HCT116 (cell line): ENCODE measurements at regions not wholly inside any gene's neighbourhood (a gene's known extent, or its start where the extent isn't known, plus 50 kb on each side); places are given as distances from the start of the nearest gene placed in this dataset.

ENCODE experiments used
- ATAC-seq: fragments of 200-7000 bp; cut with Tn5 transposase; 2 replicates; pipeline ENCODE4 v1.9.1; 2020; ENCODE audit warnings: mild to moderate bottlenecking, moderate library complexity
- BruUV-seq: library from RNA; stranded (reverse); fragments of 400-500 nt; replicated peaks from 2 replicates; lab custom pipeline; 2021; lab: Mats Ljungman, UMichigan
- CTCF ChIA-PET: fragments of 300-600 bp; sonication (Branson Sonifier 250); formaldehyde crosslinking; loops from one replicate; lab custom pipeline; 2021; ENCODE audit warnings: antibody characterized with exemption; lab: Charles Lee
- POLR2A ChIA-PET: fragments of 300-600, 350-600 bp; sonication (Branson Sonifier 250); formaldehyde crosslinking; loops from one replicate; lab custom pipeline; 2021; ENCODE audit warnings: antibody characterized with exemption; lab: Charles Lee
- RAD21 ChIA-PET, 2 experiments: fragments of 300-600 bp; sonication (Branson Sonifier 250); formaldehyde crosslinking; loops; one replicate each; lab custom pipeline; 2023; ENCODE audit warnings: low total read pairs in 2 of 2; ENCODE audit not compliant: uncharacterized antibody in 2 of 2, unreplicated experiment in 2 of 2, low non-redundant PET in 1 of 2; lab: Charles Lee
- DNase-seq: peaks from one replicate; pipeline ENCODE4 v3.0.0-alpha.2; 2010; ENCODE audit warnings: low read depth, low spot score
- H2AFZ ChIP-seq: fragments of 200-600 bp; shearing (Covaris generic), sonication (generic); 2 replicates; pipeline ENCODE4 v1.6.1; 2017; ENCODE audit warnings: low read depth, mixed run types, mixed read lengths, antibody characterized with exemption, low read length; ENCODE audit not compliant: poor library complexity, severe bottlenecking
- H3K27ac ChIP-seq: 2 replicates; pipeline ENCODE4 v1.5.1; 2012; ENCODE audit warnings: low read depth, low read length
- H3K27me3 ChIP-seq: fragments of 200-600 bp; sonication (generic); 2 replicates; pipeline ENCODE4 v1.6.1; 2016; ENCODE audit warnings: mixed run types, low read length, mixed read lengths; ENCODE audit not compliant: insufficient read depth
- H3K36me3 ChIP-seq, 2 experiments: fragments of 200-500 bp in 1 of 2; fragments of 200-600 bp in 1 of 2; sonication (Bioruptor generic) in 1 of 2; sonication (generic) in 1 of 2; 2 replicates each; pipeline versions ENCODE4 v1.5.1 to v1.6.1; 2014 to 2016; ENCODE audit warnings: low read length in 2 of 2, inconsistent platforms in 1 of 2, mixed read lengths in 1 of 2, mixed run types in 1 of 2; ENCODE audit not compliant: insufficient read depth in 2 of 2, control insufficient read depth in 1 of 2
- H3K4me1 ChIP-seq, 2 experiments: fragments of 200-600 bp in 1 of 2; sonication (generic) in 1 of 2; 2 replicates each; pipeline versions ENCODE4 v1.5.1 to v1.6.1; 2012 to 2017; ENCODE audit warnings: low read length in 2 of 2, inconsistent platforms in 1 of 2, mild to moderate bottlenecking in 1 of 2, mixed read lengths in 1 of 2, mixed run types in 1 of 2, moderate library complexity in 1 of 2; ENCODE audit not compliant: insufficient read depth in 2 of 2, control insufficient read depth in 1 of 2
- H3K4me2 ChIP-seq: fragments of 200-600 bp; sonication (generic); 2 replicates; pipeline ENCODE4 v1.6.1; 2017; ENCODE audit warnings: mixed run types, low read length, mixed read lengths
- H3K4me3 ChIP-seq, 2 experiments: fragments of 200-600 bp in 1 of 2; sonication (generic) in 1 of 2; replicated peaks in 1 of 2; 2 replicates each; pipeline ENCODE4 v1.5.1; 2011 to 2016; ENCODE audit warnings: low read length in 2 of 2, control low read depth in 1 of 2, low read depth in 1 of 2, mild to moderate bottlenecking in 1 of 2, mixed read lengths in 1 of 2, mixed run types in 1 of 2
- H3K79me2 ChIP-seq: fragments of 200-600 bp; sonication (generic); 2 replicates; pipeline ENCODE4 v1.6.1; 2017; ENCODE audit warnings: mild to moderate bottlenecking, mixed run types, low read length, moderate library complexity, mixed read lengths; ENCODE audit not compliant: insufficient read depth
- H3K9ac ChIP-seq: fragments of 200-600 bp; sonication (generic); 2 replicates; pipeline ENCODE4 v1.6.1; 2016; ENCODE audit warnings: low read length, mixed read lengths
- H3K9me2 ChIP-seq: fragments of 200-600 bp; sonication (generic), shearing (Covaris generic); 2 replicates; pipeline ENCODE4 v1.6.1; 2017; ENCODE audit warnings: mixed run types, mild to moderate bottlenecking, moderate library complexity; ENCODE audit not compliant: insufficient read depth
- H3K9me3 ChIP-seq, 2 experiments: fragments of 200-500 bp in 1 of 2; fragments of 200-600 bp in 1 of 2; sonication (Bioruptor generic) in 1 of 2; sonication (generic) in 1 of 2; 2 replicates each; pipeline ENCODE4 v1.6.1; 2014 to 2017; ENCODE audit warnings: low read length in 2 of 2, mixed read lengths in 2 of 2, inconsistent platforms in 1 of 2, low read depth in 1 of 2, mild to moderate bottlenecking in 1 of 2, mixed run types in 1 of 2, moderate library complexity in 1 of 2; ENCODE audit not compliant: control insufficient read depth in 1 of 2, insufficient read depth in 1 of 2
- H4K20me1 ChIP-seq: fragments of 200-600 bp; sonication (generic), shearing (Covaris generic); 2 replicates; pipeline ENCODE4 v1.6.1; 2017; ENCODE audit warnings: mixed run types, mild to moderate bottlenecking, moderate library complexity; ENCODE audit not compliant: insufficient read depth
- EZH2phosphoT487 ChIP-seq: fragments of 200-600 bp; IDR thresholded peaks from 2 replicates; pipeline ENCODE4 v1.6.1; 2018; ENCODE audit warnings: antibody characterized with exemption, borderline replicate concordance
- JUND ChIP-seq: IDR thresholded peaks from 2 replicates; pipeline ENCODE4 v1.6.1; 2012
- REST ChIP-seq: IDR thresholded peaks from 2 replicates; pipeline ENCODE4 v1.6.1; 2012; ENCODE audit warnings: low read depth
- SRF ChIP-seq: IDR thresholded peaks from 2 replicates; pipeline ENCODE4 v1.6.1; 2012; ENCODE audit warnings: low read depth
- TCF7L2 ChIP-seq: IDR thresholded peaks from 2 replicates; pipeline ENCODE4 v1.7.0; 2011; ENCODE audit warnings: borderline replicate concordance, inconsistent platforms; ENCODE audit not compliant: insufficient read depth, insufficient read length; ENCODE audit errors: extremely low read depth
- ZNF274 ChIP-seq: fragments of 200-500 bp; sonication (Bioruptor generic); IDR thresholded peaks from 2 replicates; pipeline ENCODE4 v1.6.1; 2014; ENCODE audit warnings: mild to moderate bottlenecking, low read depth, low read length, inconsistent platforms
- intact Hi-C: fragments of 100-400 bp; cut with micrococcal nuclease; formaldehyde crosslinking; loops from 2 replicates; pipeline ENCODE4 v1.10.0; 2022
- TF ChIP-seq, protein P1 (sequence below): IDR thresholded peaks from 2 replicates; pipeline ENCODE4 v1.6.1; 2012

GRCh38 chr6:100217225-100218012 lies 223.4 kb upstream of the MCHR2 start:
- intact Hi-C loops: no loop called here
- ChIA-PET RAD21 (no interaction called here), POLR2A (no interaction called here), CTCF (no interaction called here)
- no peaks in the 10 kb centered on the region for H3K9me3 ChIP-seq
- H3K4me2 ChIP-seq: no peak overlapping the region
- H2AFZ ChIP-seq: no peak overlapping the region
- DNase-seq (no peak), ATAC-seq (no peak)
- H3K27ac ChIP-seq: no peak overlapping the region
- H3K9me2 ChIP-seq: no peaks in the 10 kb centered on the region
- H4K20me1 ChIP-seq: no peaks in the 10 kb centered on the region
- no peaks in the 10 kb centered on the region for H3K27me3 ChIP-seq
- BruUV-seq: no TSS peak
- no peaks in the 10 kb centered on the region for H3K79me2 ChIP-seq
- no peaks in the 10 kb centered on the region for H3K36me3 ChIP-seq
- no peak overlapping the region for H3K9ac ChIP-seq
- no peaks in the 10 kb centered on the region for H3K4me1 ChIP-seq
- no peak overlapping the region for H3K4me3 ChIP-seq
- TF ChIP-seq JUND (no peak), EZH2phosphoT487 (no peak), ZNF274 (no peak), SRF (no peak), REST (no peak), TCF7L2 (no peak)
- TF ChIP-seq, protein P1, sequence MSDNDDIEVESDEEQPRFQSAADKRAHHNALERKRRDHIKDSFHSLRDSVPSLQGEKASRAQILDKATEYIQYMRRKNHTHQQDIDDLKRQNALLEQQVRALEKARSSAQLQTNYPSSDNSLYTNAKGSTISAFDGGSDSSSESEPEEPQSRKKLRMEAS: no peak
